ENCODE measurements at regions not wholly inside any gene's neighbourhood (a gene's known extent, or its start where the extent isn't known, plus 50 kb on each side); places are given as distances from the start of the nearest gene placed in this dataset.
"Not testable (repeated sequence)": the region's sequence is repeated elsewhere in the genome, so short reads cannot be mapped to it uniquely, and the experiment has no call there.

GRCh38 chr3:180743813-180744590 lies 64.7 kb upstream of the CCDC39 start:
- DNase-seq (ENCODE audit: low read depth) = peak; percentile 4

GRCh38 chr3:180747805-180748361 lies 68.6 kb upstream of the CCDC39 start:
- no peak for DNase-seq (ENCODE audit: low read depth)

- no peak for DNase-seq (ENCODE audit: low read depth)
Measured at GRCh38 chr3:180749322-180749721, 70.0 kb upstream of the CCDC39 start.

- no peak for DNase-seq (ENCODE audit: low read depth)
Measured at GRCh38 chr3:180749796-180750195, 70.5 kb upstream of the CCDC39 start.

GRCh38 chr3:180755556-180755955 lies 76.3 kb upstream of the CCDC39 start:
- DNase-seq (ENCODE audit: low read depth) = no peak

- DNase-seq (ENCODE audit: low read depth) = no peak
Measured at GRCh38 chr3:180762866-180763265, 83.6 kb upstream of the CCDC39 start.

- DNase-seq (ENCODE audit: low read depth) = no peak
Measured at GRCh38 chr3:180764481-180764880, 85.2 kb upstream of the CCDC39 start.

- no peak for DNase-seq (ENCODE audit: low read depth)
Measured at GRCh38 chr3:180770639-180771038, 91.3 kb upstream of the CCDC39 start.

GRCh38 chr3:180776433-180776832 lies 97.1 kb upstream of the CCDC39 start:
- no peak for DNase-seq (ENCODE audit: low read depth)

GRCh38 chr3:180782195-180782984 lies 103.1 kb upstream of the CCDC39 start:
- no peak for DNase-seq (ENCODE audit: low read depth)

- DNase-seq (ENCODE audit: low read depth) = not testable (repeated sequence)
Measured at GRCh38 chr3:180786227-180786626, 106.9 kb upstream of the CCDC39 start.

- no peak for DNase-seq (ENCODE audit: low read depth)
Measured at GRCh38 chr3:180789774-180790173, 110.5 kb upstream of the CCDC39 start.

GRCh38 chr3:180798197-180798596 lies 114.3 kb upstream of the FXR1 start:
- DNase-seq (ENCODE audit: low read depth) = no peak

GRCh38 chr3:180802837-180803236 lies 109.6 kb upstream of the FXR1 start:
- no peak for DNase-seq (ENCODE audit: low read depth)

- peak; percentile 59 for DNase-seq (ENCODE audit: low read depth)
Measured at GRCh38 chr3:180804916-180805315, 107.6 kb upstream of the FXR1 start.

- DNase-seq (ENCODE audit: low read depth) = no peak
Measured at GRCh38 chr3:180808823-180809575, 103.5 kb upstream of the FXR1 start.

GRCh38 chr3:180820400-180820799 lies 92.1 kb upstream of the FXR1 start:
- DNase-seq (ENCODE audit: low read depth) = no peak

GRCh38 chr3:180825964-180826363 lies 86.5 kb upstream of the FXR1 start:
- no peak for DNase-seq (ENCODE audit: low read depth)

GRCh38 chr3:180827171-180827570 lies 85.3 kb upstream of the FXR1 start:
- DNase-seq (ENCODE audit: low read depth) = no peak

- peak; percentile 10 for DNase-seq (ENCODE audit: low read depth)
Measured at GRCh38 chr3:180828001-180828720, 84.3 kb upstream of the FXR1 start.

GRCh38 chr3:180828723-180829408 lies 83.6 kb upstream of the FXR1 start:
- DNase-seq (ENCODE audit: low read depth) = peak; percentile 7
